ENCODE measurements at regions not wholly inside any gene's neighbourhood (a gene's known extent, or its start where the extent isn't known, plus 50 kb on each side); places are given as distances from the start of the nearest gene placed in this dataset.
"Not testable (repeated sequence)": the region's sequence is repeated elsewhere in the genome, so short reads cannot be mapped to it uniquely, and the experiment has no call there.

DNA sequence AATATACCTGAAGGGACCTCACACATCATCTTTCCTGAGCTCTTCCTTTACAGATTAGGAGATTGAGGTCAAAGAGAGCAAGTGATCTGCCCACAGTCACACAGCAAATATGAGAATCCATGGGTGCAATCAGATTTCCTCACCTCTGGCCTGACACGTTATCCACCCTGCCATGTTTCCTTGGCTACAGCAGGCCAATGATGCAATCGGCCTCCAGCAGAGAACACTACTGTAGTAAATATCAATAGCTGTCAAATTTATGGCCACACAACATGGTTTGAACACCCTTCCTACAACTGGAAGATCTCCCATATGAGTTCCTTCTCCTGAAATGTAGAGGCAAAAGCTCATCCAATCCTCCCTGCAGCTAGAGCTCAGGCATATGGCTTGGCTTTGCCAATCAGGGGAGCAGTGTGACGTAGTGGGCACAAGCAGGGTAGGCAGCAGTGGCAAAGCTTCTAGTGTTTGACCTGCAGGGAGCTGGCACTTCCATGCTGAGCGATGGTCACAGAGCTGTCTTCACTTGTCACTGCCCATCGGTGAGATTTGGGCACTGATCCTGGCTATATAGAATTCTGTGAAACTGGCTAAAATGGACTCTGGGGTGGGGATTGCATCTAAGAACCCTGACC is 271.3 kb downstream of the TJP1 start:
- no peak for DNase-seq

GRCh38 chr15:29548006-29548405 is 274.3 kb downstream of the TJP1 start:
- no peak for DNase-seq

GRCh38 chr15:29544513-29545128 is 275.0 kb upstream of the NSMCE3 start:
- DNase-seq, result no peak

DNA sequence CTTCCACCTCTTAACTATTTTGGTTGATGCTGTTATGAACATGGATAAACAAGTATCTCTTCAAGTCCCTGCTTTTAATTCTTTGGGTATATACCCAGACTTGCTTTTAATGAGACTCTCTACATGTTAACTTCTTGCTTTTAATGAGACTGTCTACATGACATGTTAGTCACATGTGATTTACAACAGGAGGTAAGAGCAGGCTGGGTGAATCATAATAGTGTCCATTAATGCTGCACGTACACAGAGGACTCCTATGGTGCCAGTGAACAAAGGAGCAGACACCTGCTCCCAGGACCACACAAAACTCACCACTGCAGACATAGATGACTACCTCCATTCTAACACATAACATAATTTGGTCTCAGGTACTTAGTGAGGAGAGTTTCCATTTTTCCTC is 273.4 kb upstream of the NSMCE3 start:
- DNase-seq, result no peak

- no peak for DNase-seq
These were observed 271.7 kb upstream of the NSMCE3 start for GRCh38 chr15:29541309-29541708.

GRCh38 chr15:29540479-29540878 is 270.9 kb upstream of the NSMCE3 start:
- DNase-seq, result no peak

DNA sequence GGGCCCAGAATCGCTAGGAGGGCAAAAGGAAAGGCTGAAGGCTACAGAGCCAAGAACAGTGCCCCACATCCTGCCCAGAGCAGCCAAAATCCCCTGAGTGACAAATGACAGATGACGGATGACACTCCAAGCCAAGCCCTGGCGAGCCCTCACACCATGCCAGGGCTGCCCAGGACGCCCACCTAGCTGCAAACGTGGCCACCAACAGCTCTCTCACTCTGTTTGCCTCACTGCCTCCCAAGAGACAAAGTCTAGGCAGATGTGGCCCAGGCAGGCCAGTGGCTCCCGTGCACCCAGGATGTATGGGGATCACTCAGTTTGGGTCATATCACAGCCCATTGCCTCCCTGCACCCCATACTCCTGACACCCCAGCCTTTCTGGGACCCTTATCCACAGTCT is 270.1 kb upstream of the NSMCE3 start:
- no peak for DNase-seq

DNA sequence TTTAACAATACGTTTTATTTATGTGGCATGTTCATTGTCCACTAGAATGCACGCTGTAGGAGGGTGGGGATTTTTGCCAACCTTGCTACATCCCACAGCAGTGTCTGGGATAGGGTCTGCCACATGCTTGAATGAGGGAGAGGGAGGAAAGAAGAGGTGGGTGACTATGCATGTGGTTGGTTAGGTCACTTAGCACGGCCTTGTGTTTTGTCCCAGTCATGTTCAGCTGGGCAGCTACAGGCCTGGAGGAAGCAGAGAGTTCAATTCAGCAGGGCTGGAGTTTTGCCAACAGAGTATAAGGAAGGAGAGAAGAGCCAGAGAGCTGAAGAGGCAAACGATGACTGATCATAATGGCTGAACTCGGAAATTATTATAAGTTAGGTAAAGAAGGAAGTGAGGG is 268.4 kb upstream of the NSMCE3 start:
- no peak for DNase-seq

GRCh38 chr15:29535952-29536351 is 266.3 kb upstream of the NSMCE3 start:
- DNase-seq, result no peak

- no peak for DNase-seq
These were observed 264.8 kb upstream of the NSMCE3 start for GRCh38 chr15:29534378-29534777.

- no peak for DNase-seq
These were observed 264.0 kb upstream of the NSMCE3 start for GRCh38 chr15:29533647-29534046.

- DNase-seq, result no peak
These were observed 262.7 kb upstream of the NSMCE3 start for GRCh38 chr15:29532296-29532695.

GRCh38 chr15:29530966-29531365 is 261.3 kb upstream of the NSMCE3 start:
- DNase-seq, result no peak

DNA sequence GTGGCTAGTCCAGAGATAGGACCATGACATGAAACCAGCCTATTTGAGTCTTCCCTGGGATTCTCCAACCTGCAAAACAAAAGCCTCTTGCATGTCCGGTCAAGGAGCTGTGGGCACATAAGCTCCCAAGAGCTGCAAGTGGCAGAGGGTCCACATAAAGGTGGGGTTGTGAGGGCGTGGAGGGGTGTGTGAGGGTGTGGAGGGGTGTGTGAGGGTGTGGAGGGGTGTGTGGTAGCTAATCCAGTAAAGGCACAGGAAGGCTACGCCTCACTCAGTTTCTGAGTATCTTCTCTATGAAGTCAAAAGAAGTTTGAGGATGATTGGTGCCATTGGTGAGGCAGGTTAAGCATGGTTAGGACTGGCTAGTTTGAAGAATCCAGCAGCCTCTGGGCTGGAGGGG is 259.4 kb upstream of the NSMCE3 start:
- no peak for DNase-seq

GRCh38 chr15:29528276-29528675 is 258.7 kb upstream of the NSMCE3 start:
- DNase-seq, result no peak

- DNase-seq, result no peak
These were observed 257.2 kb upstream of the NSMCE3 start for GRCh38 chr15:29526802-29527201.

- DNase-seq, result no peak
These were observed 253.0 kb upstream of the NSMCE3 start for GRCh38 chr15:29522373-29523276.

- DNase-seq, result no peak
These were observed 248.8 kb upstream of the NSMCE3 start for GRCh38 chr15:29518442-29518841.

- DNase-seq, result no peak
These were observed 248.2 kb upstream of the NSMCE3 start for GRCh38 chr15:29517829-29518228.

DNA sequence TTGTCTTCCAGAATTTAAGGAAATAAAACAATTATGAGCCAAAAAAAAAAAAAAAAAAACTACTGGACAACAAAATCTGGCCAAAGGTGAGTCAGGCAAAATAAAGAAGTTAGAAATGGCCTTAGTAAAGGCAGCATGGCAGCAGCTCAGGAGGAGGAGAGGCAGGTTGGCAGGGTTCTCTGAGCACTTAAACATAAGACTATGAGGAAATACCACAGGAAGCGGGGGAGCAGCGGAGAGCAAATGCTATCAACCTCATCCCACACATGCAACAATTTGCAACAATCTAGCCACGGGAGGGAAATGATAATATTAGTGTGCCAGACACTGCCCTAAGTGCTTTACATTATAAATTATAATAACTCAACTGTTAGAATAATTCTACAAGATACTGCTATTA is 247.3 kb upstream of the NSMCE3 start:
- DNase-seq, result no peak

DNA sequence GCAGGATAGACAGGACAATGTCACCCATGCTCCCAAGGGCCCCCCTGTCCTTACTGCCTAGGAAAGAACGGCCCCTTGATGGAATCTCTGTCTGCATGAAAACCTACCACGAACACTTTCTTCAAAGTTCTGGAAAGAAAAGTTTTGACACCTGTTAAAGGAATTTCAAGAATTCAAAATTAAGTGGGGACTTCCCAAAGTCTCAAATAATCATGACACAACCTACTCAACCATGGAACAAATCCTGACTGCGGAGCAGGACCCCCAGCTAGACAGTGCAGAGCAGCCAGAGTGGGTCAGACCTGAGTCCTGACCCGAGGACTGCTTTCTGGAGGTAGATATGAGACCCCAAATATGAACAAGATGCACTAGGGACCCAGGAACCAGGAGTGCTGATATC is 245.3 kb upstream of the NSMCE3 start:
- no peak for DNase-seq

DNA sequence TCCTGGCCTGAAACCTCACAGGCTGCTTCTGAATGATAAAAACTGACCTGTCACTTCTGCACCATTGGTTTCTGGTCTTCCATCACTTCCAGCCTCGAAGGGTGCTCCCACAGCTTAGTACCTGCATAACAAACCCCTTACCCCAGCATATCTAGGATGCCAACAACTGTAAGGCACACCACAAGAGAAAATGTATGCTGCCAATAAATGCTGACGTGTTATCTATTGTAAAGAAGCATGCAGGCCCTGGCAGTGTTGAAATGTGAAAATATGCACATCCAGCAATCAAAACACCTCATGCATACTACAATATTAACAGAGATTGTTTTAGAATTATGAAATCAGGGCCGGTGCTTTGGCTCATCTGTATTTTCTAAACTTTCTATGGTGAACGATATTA is 242.0 kb upstream of the NSMCE3 start:
- no peak for DNase-seq

DNA sequence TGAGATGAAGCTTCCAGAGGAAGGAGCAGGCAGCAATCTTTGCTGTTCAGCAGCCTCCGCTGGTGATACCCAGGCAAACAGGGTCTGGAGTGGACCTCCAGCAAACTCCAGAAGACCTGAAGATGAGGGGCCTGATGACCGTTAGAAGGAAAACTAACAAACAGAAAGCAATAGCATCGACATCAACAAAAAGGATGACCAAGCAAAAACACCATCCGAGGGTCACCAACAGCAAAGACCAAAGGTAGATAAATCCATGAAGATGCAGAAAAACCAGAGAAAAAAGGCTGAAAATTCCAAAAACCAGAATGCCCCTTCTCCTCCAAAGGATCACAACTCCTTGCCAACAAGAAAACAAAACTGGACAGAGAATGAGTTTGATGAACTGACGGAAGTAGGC is 235.9 kb upstream of the NSMCE3 start:
- not testable (repeated sequence) for DNase-seq

Data from stimulated activated CD4-positive, alpha-beta T cell treated with anti-CD3 and anti-CD28 coated beads, Interleukin-12 subunit alpha, Interleukin-12 subunit beta, amount 100 ng/mL, for 4 hours (primary cell).